GM12874 (cell line): ENCODE measurements at regions not wholly inside any gene's neighbourhood (a gene's known extent, or its start where the extent isn't known, plus 50 kb on each side); places are given as distances from the start of the nearest gene placed in this dataset.

Source experiments
- TF ChIP-seq, protein P1 (sequence below): IDR thresholded peaks from 2 replicates; pipeline ENCODE4 v1.5.1; 2011; ENCODE audit warnings: low read depth, mild to moderate bottlenecking, control low read depth, low read length, moderate library complexity; ENCODE audit not compliant: insufficient read depth

DNA sequence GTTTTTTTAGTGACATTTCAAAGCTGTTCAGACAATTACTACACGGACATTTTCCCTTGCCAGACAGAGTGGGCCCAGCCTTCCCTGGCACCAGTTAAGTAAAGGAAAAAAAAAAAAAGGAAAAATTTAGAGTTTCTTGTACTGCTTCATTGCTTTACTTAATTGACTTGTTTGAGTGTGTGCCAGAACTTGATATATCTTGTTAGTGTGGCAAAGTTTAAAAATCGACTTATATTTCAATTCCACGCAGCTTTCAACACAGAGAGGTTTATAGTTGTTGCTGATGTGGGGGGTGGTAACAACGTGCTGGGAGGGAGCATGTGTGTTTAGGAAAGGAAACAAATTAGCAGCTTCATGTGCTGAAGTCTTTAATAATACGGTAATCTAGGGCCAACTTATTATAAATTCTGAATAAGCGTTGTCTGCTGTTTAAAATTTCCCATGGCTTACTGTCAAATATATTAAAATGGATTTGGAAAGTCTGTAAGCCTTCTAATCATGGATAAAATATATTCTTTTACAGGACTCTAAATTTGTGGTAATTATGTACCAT is 1104.6 kb downstream of the SORCS3 start:
- TF ChIP-seq, protein P1, sequence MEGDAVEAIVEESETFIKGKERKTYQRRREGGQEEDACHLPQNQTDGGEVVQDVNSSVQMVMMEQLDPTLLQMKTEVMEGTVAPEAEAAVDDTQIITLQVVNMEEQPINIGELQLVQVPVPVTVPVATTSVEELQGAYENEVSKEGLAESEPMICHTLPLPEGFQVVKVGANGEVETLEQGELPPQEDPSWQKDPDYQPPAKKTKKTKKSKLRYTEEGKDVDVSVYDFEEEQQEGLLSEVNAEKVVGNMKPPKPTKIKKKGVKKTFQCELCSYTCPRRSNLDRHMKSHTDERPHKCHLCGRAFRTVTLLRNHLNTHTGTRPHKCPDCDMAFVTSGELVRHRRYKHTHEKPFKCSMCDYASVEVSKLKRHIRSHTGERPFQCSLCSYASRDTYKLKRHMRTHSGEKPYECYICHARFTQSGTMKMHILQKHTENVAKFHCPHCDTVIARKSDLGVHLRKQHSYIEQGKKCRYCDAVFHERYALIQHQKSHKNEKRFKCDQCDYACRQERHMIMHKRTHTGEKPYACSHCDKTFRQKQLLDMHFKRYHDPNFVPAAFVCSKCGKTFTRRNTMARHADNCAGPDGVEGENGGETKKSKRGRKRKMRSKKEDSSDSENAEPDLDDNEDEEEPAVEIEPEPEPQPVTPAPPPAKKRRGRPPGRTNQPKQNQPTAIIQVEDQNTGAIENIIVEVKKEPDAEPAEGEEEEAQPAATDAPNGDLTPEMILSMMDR = no peak

DNA sequence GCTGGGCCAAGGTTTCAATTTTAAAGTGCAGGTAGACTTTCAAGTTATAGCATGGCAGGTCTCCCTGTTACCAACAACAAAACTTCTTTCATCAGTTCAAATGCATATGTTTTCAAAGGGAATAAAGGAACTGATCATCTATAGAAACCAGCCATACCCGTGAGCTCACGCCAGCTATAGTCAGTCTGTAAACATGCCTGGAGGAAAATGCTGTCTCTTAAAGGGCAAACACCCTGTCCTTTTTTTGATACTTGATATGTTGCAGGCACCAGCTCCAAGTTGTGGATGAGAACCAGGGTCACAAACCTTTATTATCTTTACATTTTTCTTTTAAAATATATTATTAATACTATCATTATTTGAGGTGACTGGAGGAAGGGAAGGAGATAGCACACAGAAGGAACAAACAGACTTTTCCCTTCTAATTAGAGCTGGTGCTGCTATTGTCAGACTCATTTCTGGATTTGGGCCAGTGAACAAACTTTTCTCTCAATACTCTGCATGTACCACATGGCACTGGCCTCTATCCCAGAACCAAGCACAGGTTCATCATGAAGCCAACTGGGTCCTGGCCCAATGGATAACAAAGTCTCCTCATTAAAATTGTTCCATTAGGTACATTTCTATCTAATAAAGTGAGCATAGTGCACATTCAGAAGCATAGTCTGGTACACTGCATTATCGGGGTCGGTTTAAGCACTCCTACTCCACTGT is 1102.4 kb downstream of the SORCS3 start:
- TF ChIP-seq, protein P1 = no peak

DNA sequence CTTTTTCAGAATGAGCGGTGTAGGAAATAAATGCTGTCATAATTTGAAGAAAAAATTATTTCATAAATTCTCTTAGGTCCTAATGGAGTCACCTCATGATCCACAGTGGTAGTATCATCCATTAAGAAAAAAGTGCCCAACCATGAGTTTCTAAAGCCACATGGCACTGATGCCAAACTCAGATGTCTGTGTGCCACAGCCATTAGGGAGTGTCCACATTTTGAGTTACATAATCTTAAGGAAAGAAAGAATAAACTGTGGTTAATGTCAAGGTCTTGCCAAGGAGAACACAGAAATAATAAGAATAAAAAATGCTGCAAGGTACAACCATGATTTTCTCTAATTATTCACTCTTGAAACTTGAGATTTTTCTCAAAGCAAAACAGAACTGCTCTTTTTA is 1101.8 kb downstream of the SORCS3 start:
- TF ChIP-seq, protein P1 = no peak

DNA sequence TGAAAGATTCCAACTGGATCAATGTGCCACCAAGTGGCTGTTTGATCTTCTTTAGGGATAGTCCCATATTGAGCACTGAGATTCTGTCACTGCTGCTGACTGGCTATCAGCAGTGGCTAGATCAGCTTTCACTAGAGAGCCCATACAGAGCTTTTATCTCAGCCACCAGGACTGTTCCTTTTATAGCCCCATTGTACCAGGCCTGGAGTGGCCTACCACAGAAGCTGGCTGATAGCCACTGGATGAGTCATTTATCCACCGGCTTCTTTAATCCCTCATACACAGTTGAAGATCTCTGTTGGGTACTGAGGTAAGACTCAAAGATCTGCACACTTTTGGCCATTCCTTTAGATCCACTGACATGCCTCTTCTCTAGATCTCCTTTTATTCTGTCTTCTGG is 1101.1 kb downstream of the SORCS3 start:
- TF ChIP-seq, protein P1 = no peak

DNA sequence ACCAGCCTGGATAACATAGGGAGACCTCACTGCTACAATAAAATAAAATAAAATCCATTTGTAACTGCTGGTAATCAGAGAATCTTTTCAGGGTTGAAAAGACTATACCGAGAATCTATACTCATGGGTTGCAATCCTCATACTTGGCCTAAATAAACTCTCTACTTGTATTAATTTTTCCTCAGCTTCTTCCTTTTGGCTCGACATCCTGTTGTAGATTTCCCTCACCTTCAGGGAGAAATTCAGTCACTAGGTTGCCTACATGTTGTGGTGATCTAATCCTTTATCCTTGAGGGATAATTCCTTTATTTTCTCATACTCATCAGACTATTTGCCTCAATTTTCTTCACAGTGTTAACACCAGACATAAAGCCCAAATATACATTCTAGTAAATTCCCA is 1093.4 kb downstream of the SORCS3 start:
- TF ChIP-seq, protein P1 = no peak

DNA sequence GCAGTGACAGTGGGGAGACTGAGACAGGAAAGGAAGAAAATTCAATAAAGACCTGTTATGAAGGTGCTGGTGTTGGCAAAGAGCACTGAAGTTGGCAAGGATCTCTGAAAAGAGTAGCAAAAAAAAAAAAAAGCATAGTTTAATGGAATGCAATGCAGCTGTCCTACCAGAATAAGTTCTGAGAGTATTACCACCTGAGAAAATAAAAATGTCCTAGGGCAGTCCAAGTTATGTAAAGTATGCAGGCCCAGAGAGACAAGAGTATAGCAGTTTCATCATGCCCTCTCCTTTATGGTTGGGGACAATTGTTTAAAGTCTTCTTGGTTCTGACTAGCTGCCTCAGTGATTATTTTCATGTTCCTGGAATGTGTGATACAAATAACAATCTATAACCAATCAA is 1092.8 kb downstream of the SORCS3 start:
- TF ChIP-seq, protein P1 = no peak

DNA sequence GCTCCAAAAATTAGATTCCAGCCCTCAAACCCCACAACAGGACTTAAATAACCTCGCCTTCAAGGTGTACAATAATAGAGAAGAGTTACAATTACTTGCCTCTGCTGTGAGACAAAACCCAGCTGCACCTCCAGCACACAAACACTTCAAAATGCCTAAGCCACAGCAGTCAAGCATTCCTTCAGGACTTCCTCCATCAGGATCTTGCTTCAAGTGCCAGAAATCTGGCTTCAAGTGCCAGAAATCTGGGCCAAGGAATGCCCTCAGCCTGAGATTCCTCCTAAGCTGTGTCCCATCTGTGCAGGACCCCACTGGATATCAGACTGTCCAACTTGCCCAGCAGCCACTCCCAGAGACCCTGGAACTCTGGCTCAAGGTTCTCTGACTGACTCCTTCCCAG is 1088.3 kb downstream of the SORCS3 start:
- TF ChIP-seq, protein P1 = no peak
